ENCODE measurements at regions not wholly inside any gene's neighbourhood (a gene's known extent, or its start where the extent isn't known, plus 50 kb on each side); places are given as distances from the start of the nearest gene placed in this dataset.
"Not testable (repeated sequence)": the region's sequence is repeated elsewhere in the genome, so short reads cannot be mapped to it uniquely, and the experiment has no call there.

GRCh38 chr6:169406804-169407203, 153.2 kb upstream of the THBS2 start:
- DNase-seq (ENCODE audit: low read depth): no peak

GRCh38 chr6:169406034-169406433, 152.4 kb upstream of the THBS2 start:
- DNase-seq (ENCODE audit: low read depth): no peak

GRCh38 chr6:169404828-169405227, 151.2 kb upstream of the THBS2 start:
- DNase-seq (ENCODE audit: low read depth): no peak

- DNase-seq (ENCODE audit: low read depth): peak; percentile 35
These were observed 144.9 kb upstream of the THBS2 start for GRCh38 chr6:169398342-169399105.

GRCh38 chr6:169397684-169398083, 144.0 kb upstream of the THBS2 start:
- no peak for DNase-seq (ENCODE audit: low read depth)

- DNase-seq (ENCODE audit: low read depth): no peak
These were observed 143.0 kb upstream of the THBS2 start for GRCh38 chr6:169396554-169397163.

GRCh38 chr6:169396009-169396539, 142.4 kb upstream of the THBS2 start:
- DNase-seq (ENCODE audit: low read depth): not testable (repeated sequence)

GRCh38 chr6:169395080-169395805, 141.6 kb upstream of the THBS2 start:
- no peak for DNase-seq (ENCODE audit: low read depth)

GRCh38 chr6:169393753-169394152, 140.1 kb upstream of the THBS2 start:
- DNase-seq (ENCODE audit: low read depth): no peak

GRCh38 chr6:169391473-169392071, 137.9 kb upstream of the THBS2 start:
- DNase-seq (ENCODE audit: low read depth): no peak

GRCh38 chr6:169388395-169389166, 134.9 kb upstream of the THBS2 start:
- peak; percentile 81 for DNase-seq (ENCODE audit: low read depth)

GRCh38 chr6:169387809-169388383, 134.2 kb upstream of the THBS2 start:
- no peak for DNase-seq (ENCODE audit: low read depth)

- peak; percentile 99 for DNase-seq (ENCODE audit: low read depth)
These were observed 132.9 kb upstream of the THBS2 start for GRCh38 chr6:169386411-169387057.

GRCh38 chr6:169385237-169385880, 131.7 kb upstream of the THBS2 start:
- DNase-seq (ENCODE audit: low read depth): no peak

GRCh38 chr6:169384291-169384690, 130.6 kb upstream of the THBS2 start:
- no peak for DNase-seq (ENCODE audit: low read depth)

- no peak for DNase-seq (ENCODE audit: low read depth)
These were observed 129.6 kb upstream of the THBS2 start for GRCh38 chr6:169383265-169383664.

- no peak for DNase-seq (ENCODE audit: low read depth)
These were observed 129.1 kb upstream of the THBS2 start for GRCh38 chr6:169382735-169383134.

- no peak for DNase-seq (ENCODE audit: low read depth)
These were observed 128.3 kb upstream of the THBS2 start for GRCh38 chr6:169381988-169382387.

GRCh38 chr6:169380493-169380892, 126.8 kb upstream of the THBS2 start:
- no peak for DNase-seq (ENCODE audit: low read depth)

GRCh38 chr6:169379495-169380070, 125.9 kb upstream of the THBS2 start:
- no peak for DNase-seq (ENCODE audit: low read depth)

Data from EH (cell line).